H1 (cell line): ENCODE measurements at regions not wholly inside any gene's neighbourhood (a gene's known extent, or its start where the extent isn't known, plus 50 kb on each side); places are given as distances from the start of the nearest gene placed in this dataset.

Source experiments
- CEBPB ChIP-seq: IDR thresholded peaks from 2 replicates; pipeline ENCODE4 v1.6.1; 2012; ENCODE audit warnings: low read depth, low read length
- EP300 ChIP-seq, 2 experiments: IDR thresholded peaks; 1 replicate in 1 of 2; 2 replicates in 1 of 2; pipeline ENCODE4 v1.6.1; 2011 to 2012; ENCODE audit warnings: low read depth in 2 of 2, low read length in 2 of 2, mild to moderate bottlenecking in 2 of 2, borderline replicate concordance in 1 of 2, inconsistent platforms in 1 of 2, moderate library complexity in 1 of 2
- POLR2A ChIP-seq, 2 experiments: IDR thresholded peaks; 1 replicate in 1 of 2; 2 replicates in 1 of 2; pipeline ENCODE4 v1.6.1; 2011; ENCODE audit warnings: low read depth in 2 of 2, low read length in 2 of 2, mild to moderate bottlenecking in 2 of 2; ENCODE audit errors: control extremely low read depth in 1 of 2
- TF ChIP-seq, protein P1 (sequence below): IDR thresholded peaks from 2 replicates; pipeline ENCODE4 v1.6.1; 2011; ENCODE audit warnings: low read length, improper control_type of control experiment

GRCh38 chr3:69567023-69567709, 172.1 kb upstream of the MITF start (continued):
- TF ChIP-seq EP300 (IDR thresholded peaks at IDR 0.05; ENCODE audit: borderline replicate concordance in 1 of 2, low read depth in 2 of 2, low read length in 2 of 2) (no peak), CEBPB (no peak), POLR2A (IDR thresholded peaks at IDR 0.05; ENCODE audit: control extremely low read depth in 1 of 2, low read depth in 2 of 2, low read length in 2 of 2) (no peak)
- TF ChIP-seq, protein P1, sequence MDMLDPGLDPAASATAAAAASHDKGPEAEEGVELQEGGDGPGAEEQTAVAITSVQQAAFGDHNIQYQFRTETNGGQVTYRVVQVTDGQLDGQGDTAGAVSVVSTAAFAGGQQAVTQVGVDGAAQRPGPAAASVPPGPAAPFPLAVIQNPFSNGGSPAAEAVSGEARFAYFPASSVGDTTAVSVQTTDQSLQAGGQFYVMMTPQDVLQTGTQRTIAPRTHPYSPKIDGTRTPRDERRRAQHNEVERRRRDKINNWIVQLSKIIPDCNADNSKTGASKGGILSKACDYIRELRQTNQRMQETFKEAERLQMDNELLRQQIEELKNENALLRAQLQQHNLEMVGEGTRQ: no peak
